HL-60 (cell line): ENCODE measurements at regions not wholly inside any gene's neighbourhood (a gene's known extent, or its start where the extent isn't known, plus 50 kb on each side); places are given as distances from the start of the nearest gene placed in this dataset.

ENCODE experiments used
- DNase-seq, 2 experiments: peaks; one replicate each; pipeline ENCODE4 v3.0.0-alpha.2; 2010 to 2020; ENCODE audit warnings: low read depth in 1 of 2, low spot score in 1 of 2
- H3K27ac ChIP-seq: fragments of 250-450 bp; sonication (Bioruptor Pico); replicated peaks from 2 replicates; pipeline ENCODE4 v1.5.1; 2020; ENCODE audit warnings: mild to moderate bottlenecking, moderate library complexity
- H3K27me3 ChIP-seq: fragments of 250-450 bp; sonication (Bioruptor Pico); 2 replicates; pipeline ENCODE4 v1.5.1; 2021; ENCODE audit warnings: mild to moderate bottlenecking, moderate library complexity; ENCODE audit not compliant: insufficient read depth, poor library complexity, severe bottlenecking
- H3K4me3 ChIP-seq: replicated peaks from 2 replicates; pipeline ENCODE4 v1.5.1; 2011; ENCODE audit warnings: mild to moderate bottlenecking, control low read depth, low read length; ENCODE audit not compliant: insufficient read depth
- GABPA ChIP-seq: IDR thresholded peaks from 2 replicates; pipeline ENCODE4 v1.6.1; 2012; ENCODE audit warnings: low read depth
- POLR2AphosphoS5 ChIP-seq: IDR thresholded peaks from 2 replicates; pipeline ENCODE4 v1.6.1; 2012; ENCODE audit warnings: low read depth
- SPI1 ChIP-seq: IDR thresholded peaks from 2 replicates; pipeline ENCODE4 v1.6.1; 2012; ENCODE audit warnings: low read depth, mild to moderate bottlenecking, borderline replicate concordance
- TF ChIP-seq, protein P1 (sequence below): IDR thresholded peaks from 2 replicates; pipeline ENCODE4 v1.6.1; 2012; ENCODE audit warnings: low read depth; ENCODE audit not compliant: insufficient replicate concordance
- TF ChIP-seq, protein P2 (sequence below): IDR thresholded peaks from one replicate; pipeline ENCODE4 v1.5.1; 2011; ENCODE audit warnings: low read length, control low read depth, inconsistent platforms; ENCODE audit not compliant: insufficient read depth

DNA sequence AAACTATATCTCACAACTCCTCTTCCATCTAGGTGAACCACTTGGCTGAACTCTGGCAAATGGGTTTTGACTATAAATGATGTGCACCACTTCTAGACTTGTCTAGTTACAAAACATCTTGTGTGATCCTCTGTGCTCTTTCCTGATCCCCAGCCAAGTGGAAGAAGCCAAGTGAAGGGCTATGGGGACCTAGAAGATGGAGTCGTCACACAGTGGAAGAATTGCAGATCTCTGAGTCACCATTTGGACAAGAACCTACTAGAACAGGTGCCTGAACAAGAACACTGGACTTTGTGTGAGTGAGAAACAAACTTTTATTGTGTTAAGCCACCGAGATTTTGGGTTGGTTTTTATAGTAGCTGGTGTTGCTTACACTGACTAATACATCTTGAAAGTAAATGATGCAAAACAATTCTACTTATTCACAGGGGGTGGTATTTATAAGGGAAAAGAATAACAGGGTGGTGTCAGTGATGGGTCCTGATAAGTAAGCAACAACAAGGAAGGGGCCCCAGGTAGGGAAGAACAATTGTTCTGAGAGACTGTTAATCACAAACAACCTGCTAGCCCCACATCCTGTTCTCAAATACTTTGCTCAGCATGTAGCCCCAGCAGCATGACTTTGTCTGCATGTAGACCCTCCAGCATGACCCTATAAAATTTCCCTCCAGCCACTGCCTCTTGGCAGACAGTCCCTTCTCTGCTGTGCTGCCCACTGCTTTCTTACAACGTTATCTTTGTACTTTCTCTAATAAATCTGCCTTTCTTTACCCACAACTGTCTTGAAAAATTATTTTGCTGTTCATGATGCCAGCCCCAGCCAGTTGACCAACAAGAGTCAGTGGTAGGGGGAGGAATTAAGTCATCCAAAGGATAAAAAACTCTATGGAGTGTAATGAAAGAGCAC is 280.7 kb upstream of the PLET1 start:
- Histone ChIP-seq H3K4me3 (no peak overlapping the region), H3K27ac (no peak overlapping the region), H3K27me3 (no peaks in the 10 kb centered on the region)
- no peak for DNase-seq
- TF ChIP-seq, protein P1, sequence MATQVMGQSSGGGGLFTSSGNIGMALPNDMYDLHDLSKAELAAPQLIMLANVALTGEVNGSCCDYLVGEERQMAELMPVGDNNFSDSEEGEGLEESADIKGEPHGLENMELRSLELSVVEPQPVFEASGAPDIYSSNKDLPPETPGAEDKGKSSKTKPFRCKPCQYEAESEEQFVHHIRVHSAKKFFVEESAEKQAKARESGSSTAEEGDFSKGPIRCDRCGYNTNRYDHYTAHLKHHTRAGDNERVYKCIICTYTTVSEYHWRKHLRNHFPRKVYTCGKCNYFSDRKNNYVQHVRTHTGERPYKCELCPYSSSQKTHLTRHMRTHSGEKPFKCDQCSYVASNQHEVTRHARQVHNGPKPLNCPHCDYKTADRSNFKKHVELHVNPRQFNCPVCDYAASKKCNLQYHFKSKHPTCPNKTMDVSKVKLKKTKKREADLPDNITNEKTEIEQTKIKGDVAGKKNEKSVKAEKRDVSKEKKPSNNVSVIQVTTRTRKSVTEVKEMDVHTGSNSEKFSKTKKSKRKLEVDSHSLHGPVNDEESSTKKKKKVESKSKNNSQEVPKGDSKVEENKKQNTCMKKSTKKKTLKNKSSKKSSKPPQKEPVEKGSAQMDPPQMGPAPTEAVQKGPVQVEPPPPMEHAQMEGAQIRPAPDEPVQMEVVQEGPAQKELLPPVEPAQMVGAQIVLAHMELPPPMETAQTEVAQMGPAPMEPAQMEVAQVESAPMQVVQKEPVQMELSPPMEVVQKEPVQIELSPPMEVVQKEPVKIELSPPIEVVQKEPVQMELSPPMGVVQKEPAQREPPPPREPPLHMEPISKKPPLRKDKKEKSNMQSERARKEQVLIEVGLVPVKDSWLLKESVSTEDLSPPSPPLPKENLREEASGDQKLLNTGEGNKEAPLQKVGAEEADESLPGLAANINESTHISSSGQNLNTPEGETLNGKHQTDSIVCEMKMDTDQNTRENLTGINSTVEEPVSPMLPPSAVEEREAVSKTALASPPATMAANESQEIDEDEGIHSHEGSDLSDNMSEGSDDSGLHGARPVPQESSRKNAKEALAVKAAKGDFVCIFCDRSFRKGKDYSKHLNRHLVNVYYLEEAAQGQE = no peak
- TF ChIP-seq POLR2AphosphoS5 (no peak), GABPA (no peak), SPI1 (no peak)
- TF ChIP-seq, protein P2, sequence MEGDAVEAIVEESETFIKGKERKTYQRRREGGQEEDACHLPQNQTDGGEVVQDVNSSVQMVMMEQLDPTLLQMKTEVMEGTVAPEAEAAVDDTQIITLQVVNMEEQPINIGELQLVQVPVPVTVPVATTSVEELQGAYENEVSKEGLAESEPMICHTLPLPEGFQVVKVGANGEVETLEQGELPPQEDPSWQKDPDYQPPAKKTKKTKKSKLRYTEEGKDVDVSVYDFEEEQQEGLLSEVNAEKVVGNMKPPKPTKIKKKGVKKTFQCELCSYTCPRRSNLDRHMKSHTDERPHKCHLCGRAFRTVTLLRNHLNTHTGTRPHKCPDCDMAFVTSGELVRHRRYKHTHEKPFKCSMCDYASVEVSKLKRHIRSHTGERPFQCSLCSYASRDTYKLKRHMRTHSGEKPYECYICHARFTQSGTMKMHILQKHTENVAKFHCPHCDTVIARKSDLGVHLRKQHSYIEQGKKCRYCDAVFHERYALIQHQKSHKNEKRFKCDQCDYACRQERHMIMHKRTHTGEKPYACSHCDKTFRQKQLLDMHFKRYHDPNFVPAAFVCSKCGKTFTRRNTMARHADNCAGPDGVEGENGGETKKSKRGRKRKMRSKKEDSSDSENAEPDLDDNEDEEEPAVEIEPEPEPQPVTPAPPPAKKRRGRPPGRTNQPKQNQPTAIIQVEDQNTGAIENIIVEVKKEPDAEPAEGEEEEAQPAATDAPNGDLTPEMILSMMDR = no peak

DNA sequence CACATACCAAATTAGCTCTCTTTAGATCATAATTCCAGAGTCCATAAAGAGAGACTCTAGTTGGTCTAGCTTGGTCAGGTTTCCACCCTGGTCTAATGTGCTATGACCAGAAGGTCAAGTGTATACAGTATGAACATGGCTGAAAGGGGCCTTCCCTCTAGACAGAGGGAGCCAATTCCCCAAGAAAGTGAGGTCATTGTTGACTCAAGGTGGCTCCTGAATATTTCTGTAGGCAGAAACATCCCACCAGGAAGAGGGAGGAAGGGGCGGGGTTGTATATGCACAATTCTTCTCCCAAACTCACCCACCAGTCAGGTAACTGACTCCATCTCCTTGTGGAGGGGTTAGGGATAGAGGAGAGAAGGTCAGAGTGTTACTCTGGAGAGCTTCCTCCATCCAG is 281.8 kb upstream of the PLET1 start:
- no peak for DNase-seq
- TF ChIP-seq GABPA (no peak), POLR2AphosphoS5 (no peak), SPI1 (no peak)
- TF ChIP-seq, protein P1 = no peak
- TF ChIP-seq, protein P2 = no peak
- no peak overlapping the region for H3K4me3 ChIP-seq
- no peak overlapping the region for H3K27ac ChIP-seq
- no peaks in the 10 kb centered on the region for H3K27me3 ChIP-seq

DNA sequence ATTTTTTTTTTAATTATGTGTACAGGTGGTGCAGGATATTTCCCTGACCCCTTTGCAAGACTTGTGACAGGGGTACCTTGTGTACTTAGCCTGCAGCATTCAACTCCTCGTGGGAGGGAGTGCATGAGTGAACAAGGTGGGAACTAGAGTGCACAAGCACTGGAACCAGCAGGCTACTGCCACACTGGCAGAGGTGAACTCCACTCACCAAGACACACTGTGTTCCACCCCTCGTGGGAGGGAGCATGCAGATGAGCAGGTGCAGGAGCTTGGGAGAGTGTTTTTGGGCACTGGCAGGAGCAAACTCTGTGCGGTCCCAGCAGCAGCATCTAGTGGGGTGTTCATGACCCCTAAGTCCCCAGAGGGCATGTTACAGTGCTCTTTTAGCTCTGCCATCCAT is 282.7 kb upstream of the PLET1 start:
- Histone ChIP-seq H3K27ac (no peak overlapping the region), H3K27me3 (no peaks in the 10 kb centered on the region), H3K4me3 (no peak overlapping the region)
- TF ChIP-seq, protein P1 = no peak
- TF ChIP-seq, protein P2 = no peak
- no peak for TF ChIP-seq POLR2AphosphoS5
- no peak for TF ChIP-seq GABPA
- no peak for TF ChIP-seq SPI1
- no peak for DNase-seq
